Ovary (tissue), 3 donors: ENCODE measurements at regions not wholly inside any gene's neighbourhood (a gene's known extent, or its start where the extent isn't known, plus 50 kb on each side); places are given as distances from the start of the nearest gene placed in this dataset.

Source experiments
- CTCF ChIP-seq, 3 donors: fragments of 450-650 bp in 2 of 3; fragments of 200-600 bp in 1 of 3; IDR thresholded peaks; one replicate each; pipeline versions ENCODE4 v1.5.1 to v1.8.0; 2016 to 2022; ENCODE audit warnings: antibody characterized with exemption in 3 of 3, mild to moderate bottlenecking in 1 of 3
- EP300 ChIP-seq: sonication (generic); formaldehyde crosslinking; IDR thresholded peaks from one replicate; pipeline ENCODE4 v1.6.1; 2017; ENCODE audit warnings: antibody characterized with exemption
- POLR2A ChIP-seq: fragments of 450-650 bp; IDR thresholded peaks from one replicate; pipeline ENCODE4 v1.6.1; 2017; ENCODE audit warnings: antibody characterized with exemption, mild to moderate bottlenecking, moderate library complexity
- donor health status: DM: no; HTN: no; CAD: no.

- TF ChIP-seq CTCF (IDR thresholded peaks at IDR 0.05) (no peak), POLR2A (no peak), EP300 (no peak)
Measured at GRCh38 chr11:15591112-15591537, 476.4 kb downstream of the INSC start.
